Endothelial cell of umbilical vein (primary cell): ENCODE measurements at regions not wholly inside any gene's neighbourhood (a gene's known extent, or its start where the extent isn't known, plus 50 kb on each side); places are given as distances from the start of the nearest gene placed in this dataset.

ENCODE experiments used
- BruUV-seq: library from RNA; stranded (reverse); fragments of 400-500 nt; replicated peaks from 2 replicates; lab custom pipeline; 2021; lab: Mats Ljungman, UMichigan
- CTCF ChIA-PET: fragments of 300-600, 350-600 bp; sonication (Branson Sonifier 250); formaldehyde crosslinking; loops from one replicate; lab custom pipeline; 2021; ENCODE audit warnings: antibody characterized with exemption, inconsistent platforms; lab: Charles Lee
- POLR2A ChIA-PET: fragments of 300-600, 350-600 bp; sonication (Branson Sonifier 250); formaldehyde crosslinking; loops from one replicate; lab custom pipeline; 2021; ENCODE audit warnings: antibody characterized with exemption, inconsistent platforms; lab: Charles Lee
- DNase-seq: peaks from one replicate; pipeline ENCODE4 v3.0.0-alpha.2; 2011; ENCODE audit warnings: low read depth, low spot score
- FAIRE-seq: peaks from 2 replicates; lab custom pipeline; 2011; peaks lifted over from hg19 to GRCh38; lab: Jason Lieb, UNC
- H2AFZ ChIP-seq: 2 replicates; pipeline ENCODE4 v1.6.0; 2012; ENCODE audit warnings: low read depth, low read length, control low read depth, inconsistent platforms
- H3K27ac ChIP-seq: 2 replicates; pipeline ENCODE4 v1.5.1; 2011; ENCODE audit warnings: low read depth, mild to moderate bottlenecking, control low read depth, low read length, moderate library complexity; ENCODE audit not compliant: insufficient read depth
- H3K27me3 ChIP-seq, 2 experiments: 2 replicates each; pipeline versions ENCODE4 v1.6.0 to v1.6.1; 2011; ENCODE audit warnings: low read length in 2 of 2, mixed read lengths in 1 of 2; ENCODE audit not compliant: control insufficient read depth in 2 of 2, insufficient read depth in 2 of 2
- H3K36me3 ChIP-seq, 2 experiments: 2 replicates in 1 of 2; 3 replicates in 1 of 2; pipeline ENCODE4 v1.5.1; 2011; ENCODE audit warnings: low read length in 2 of 2, mild to moderate bottlenecking in 1 of 2, moderate library complexity in 1 of 2; ENCODE audit not compliant: control insufficient read depth in 2 of 2, insufficient read depth in 2 of 2; ENCODE audit errors: extremely low read depth in 1 of 2
- H3K4me1 ChIP-seq: 3 replicates; pipeline ENCODE4 v1.5.1; 2011; ENCODE audit warnings: mild to moderate bottlenecking, low read length; ENCODE audit not compliant: control insufficient read depth, insufficient read depth; ENCODE audit errors: extremely low read depth
- H3K4me2 ChIP-seq: 2 replicates; pipeline ENCODE4 v1.6.1; 2011; ENCODE audit warnings: low read length, control low read depth, mixed read lengths; ENCODE audit not compliant: insufficient read depth
- H3K4me3 ChIP-seq, 3 experiments: fragments of 200-600 bp in 1 of 3; sonication (generic), shearing (Covaris generic) in 1 of 3; replicated peaks in 1 of 3; 2 replicates each; pipeline ENCODE4 v1.5.1; 2011 to 2016; ENCODE audit warnings: control low read depth in 3 of 3, low read length in 3 of 3, mild to moderate bottlenecking in 2 of 3, inconsistent platforms in 1 of 3, low read depth in 1 of 3, moderate library complexity in 1 of 3; ENCODE audit not compliant: insufficient read depth in 1 of 3
- H3K79me2 ChIP-seq: 2 replicates; pipeline ENCODE4 v1.6.0; 2012; ENCODE audit warnings: low read length, inconsistent platforms; ENCODE audit not compliant: control insufficient read depth, insufficient read depth
- H3K9ac ChIP-seq: replicated peaks from 2 replicates; pipeline ENCODE3; 2011; ENCODE audit warnings: low read length, control low read depth; ENCODE audit not compliant: insufficient read depth; ENCODE audit errors: extremely low read depth
- H3K9me1 ChIP-seq: replicated peaks from 3 replicates; pipeline ENCODE4 v1.6.0; 2011; ENCODE audit warnings: mild to moderate bottlenecking, low read length; ENCODE audit not compliant: control insufficient read depth, insufficient read depth; ENCODE audit errors: extremely low read depth
- H3K9me3 ChIP-seq: replicated peaks from 2 replicates; pipeline ENCODE4 v1.5.1; 2012; ENCODE audit warnings: low read length, inconsistent platforms; ENCODE audit not compliant: control insufficient read depth, insufficient read depth
- H4K20me1 ChIP-seq: replicated peaks from 2 replicates; pipeline ENCODE3; 2011; ENCODE audit warnings: mild to moderate bottlenecking, low read length; ENCODE audit not compliant: control insufficient read depth, insufficient read depth; ENCODE audit errors: extremely low read depth
- EZH2 ChIP-seq: IDR thresholded peaks from 2 replicates; pipeline ENCODE4 v1.6.1; 2012; ENCODE audit warnings: borderline replicate concordance, low read depth, mild to moderate bottlenecking, moderate library complexity, low read length, inconsistent platforms; ENCODE audit not compliant: severe bottlenecking
- FOS ChIP-seq: IDR thresholded peaks from 2 replicates; pipeline ENCODE4 v1.6.1; 2011; ENCODE audit warnings: mild to moderate bottlenecking, low read length, moderate library complexity, borderline replicate concordance; ENCODE audit not compliant: insufficient read depth
- GATA2 ChIP-seq: IDR thresholded peaks from 2 replicates; pipeline ENCODE4 v1.7.0; 2011; ENCODE audit warnings: low read depth, mild to moderate bottlenecking, moderate library complexity, mixed read lengths, low read length; ENCODE audit not compliant: insufficient read length, insufficient read depth
- JUN ChIP-seq: IDR thresholded peaks from 2 replicates; pipeline ENCODE4 v1.6.1; 2011; ENCODE audit warnings: borderline replicate concordance, low read depth; ENCODE audit not compliant: insufficient read length, insufficient read depth
- MYC ChIP-seq: IDR thresholded peaks from one replicate; pipeline ENCODE4 v1.6.1; 2011; ENCODE audit warnings: mild to moderate bottlenecking, low read depth, low read length
- POLR2A ChIP-seq: IDR thresholded peaks from 2 replicates; pipeline ENCODE4 v1.6.1; 2012; ENCODE audit warnings: low read depth, mild to moderate bottlenecking, control low read depth, low read length
- POLR2AphosphoS5 ChIP-seq: IDR thresholded peaks from 2 replicates; pipeline ENCODE4 v1.6.1; 2012; ENCODE audit warnings: low read depth, mild to moderate bottlenecking, control low read depth, low read length, moderate library complexity; ENCODE audit not compliant: insufficient read depth
- dilution Hi-C: fragments of 300-500 bp; cut with MboI; formaldehyde crosslinking; loops from one replicate; pipeline ENCODE4 v1.15.0; 2019; ENCODE audit warnings: low sequenced_read_pairs; ENCODE audit not compliant: extremely low pct_ligation_motif_present
- intact Hi-C: fragments of 100-400 bp; cut with micrococcal nuclease; formaldehyde crosslinking; loops from one replicate; pipeline ENCODE4 v1.10.0; 2022
- TF ChIP-seq, protein P1 (sequence below), 2 donors: IDR thresholded peaks; 1 replicate in 1 of 2; 2 replicates in 1 of 2; pipeline ENCODE4 v1.5.1; 2011; ENCODE audit warnings: low read length in 2 of 2, mild to moderate bottlenecking in 2 of 2, moderate library complexity in 2 of 2, control low read depth in 1 of 2, inconsistent platforms in 1 of 2, low read depth in 1 of 2; ENCODE audit not compliant: insufficient read depth in 1 of 2; ENCODE audit errors: extremely low read depth in 1 of 2
- TF ChIP-seq, protein P2 (sequence below): IDR thresholded peaks from 2 replicates; pipeline ENCODE4 v1.6.1; 2011; ENCODE audit not compliant: insufficient read depth, insufficient read length

DNA sequence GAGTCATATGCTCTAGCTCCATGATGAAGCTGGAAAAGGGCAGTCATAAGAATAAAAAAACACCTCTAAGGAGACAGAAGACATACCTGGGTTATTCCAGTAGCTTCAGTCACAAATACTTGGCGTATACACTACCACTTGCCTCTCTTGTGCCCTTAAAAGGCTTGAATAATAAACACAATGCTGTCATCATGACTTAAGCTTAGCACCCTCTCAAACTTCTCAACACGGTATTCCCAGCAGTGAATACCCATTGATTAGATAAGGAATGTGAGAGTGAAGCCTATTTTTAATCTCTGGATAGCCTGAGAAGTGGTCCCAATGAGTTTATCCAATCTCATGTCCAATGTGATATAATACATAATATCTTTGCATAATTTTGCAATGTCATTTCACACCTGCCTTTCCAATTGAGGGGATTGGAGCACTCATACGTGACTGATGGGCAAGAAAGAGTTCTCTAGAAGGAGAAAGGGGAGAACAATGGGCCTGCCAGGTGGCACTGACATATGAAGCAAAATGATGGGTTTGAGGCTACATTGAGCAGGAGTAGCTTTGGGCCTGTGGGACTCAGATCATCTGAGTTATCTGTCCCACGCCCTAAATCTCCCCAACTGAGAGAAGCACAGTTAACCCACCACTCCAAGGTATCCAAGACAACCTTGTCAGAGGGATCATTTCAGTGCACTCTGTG, 298.6 kb upstream of the DAB1 start:
- FAIRE-seq (no peak), DNase-seq (no peak)
- Histone ChIP-seq H3K9me3 (no peaks in the 10 kb centered on the region), H3K27ac (no peak overlapping the region), H3K36me3 (no peaks in the 10 kb centered on the region), H4K20me1 (no peaks in the 10 kb centered on the region), H3K9me1 (no peaks in the 10 kb centered on the region), H3K9ac (no peak overlapping the region), H3K4me2 (no peak overlapping the region), H2AFZ (no peak overlapping the region), H3K4me3 (no peak overlapping the region), H3K79me2 (no peaks in the 10 kb centered on the region), H3K27me3 (no peaks in the 10 kb centered on the region), H3K4me1 (no peaks in the 10 kb centered on the region)
- dilution Hi-C loops (no loop called here), intact Hi-C loops (no loop called here)
- no peak for TF ChIP-seq EZH2
- CTCF ChIA-PET: no interaction called here
- BruUV-seq: no TSS peak
- POLR2A ChIA-PET: no interaction called here

DNA sequence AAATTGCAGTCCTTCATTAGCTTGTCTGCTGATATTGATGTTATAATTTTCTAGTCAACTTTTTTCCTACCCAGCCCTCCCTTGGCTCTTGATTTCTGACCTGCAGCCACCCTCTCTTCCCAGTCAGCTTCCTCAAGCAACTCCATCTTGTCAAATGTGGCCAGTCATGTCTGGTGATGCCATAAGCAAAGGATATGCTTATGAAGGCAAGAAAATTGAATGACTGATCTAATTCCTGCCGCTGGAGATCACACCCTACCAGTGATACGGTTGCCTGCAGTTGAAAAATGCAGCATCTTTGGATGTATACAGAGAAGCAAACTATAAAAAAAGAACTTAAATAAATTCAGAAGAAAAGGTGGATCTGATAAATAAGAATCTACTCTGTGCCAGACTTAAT, 297.1 kb upstream of the DAB1 start:
- CTCF ChIA-PET: no interaction called here
- TF ChIP-seq POLR2A (no peak), MYC (no peak), FOS (no peak), POLR2AphosphoS5 (no peak), JUN (no peak), GATA2 (no peak), EZH2 (no peak)
- TF ChIP-seq, protein P1, sequence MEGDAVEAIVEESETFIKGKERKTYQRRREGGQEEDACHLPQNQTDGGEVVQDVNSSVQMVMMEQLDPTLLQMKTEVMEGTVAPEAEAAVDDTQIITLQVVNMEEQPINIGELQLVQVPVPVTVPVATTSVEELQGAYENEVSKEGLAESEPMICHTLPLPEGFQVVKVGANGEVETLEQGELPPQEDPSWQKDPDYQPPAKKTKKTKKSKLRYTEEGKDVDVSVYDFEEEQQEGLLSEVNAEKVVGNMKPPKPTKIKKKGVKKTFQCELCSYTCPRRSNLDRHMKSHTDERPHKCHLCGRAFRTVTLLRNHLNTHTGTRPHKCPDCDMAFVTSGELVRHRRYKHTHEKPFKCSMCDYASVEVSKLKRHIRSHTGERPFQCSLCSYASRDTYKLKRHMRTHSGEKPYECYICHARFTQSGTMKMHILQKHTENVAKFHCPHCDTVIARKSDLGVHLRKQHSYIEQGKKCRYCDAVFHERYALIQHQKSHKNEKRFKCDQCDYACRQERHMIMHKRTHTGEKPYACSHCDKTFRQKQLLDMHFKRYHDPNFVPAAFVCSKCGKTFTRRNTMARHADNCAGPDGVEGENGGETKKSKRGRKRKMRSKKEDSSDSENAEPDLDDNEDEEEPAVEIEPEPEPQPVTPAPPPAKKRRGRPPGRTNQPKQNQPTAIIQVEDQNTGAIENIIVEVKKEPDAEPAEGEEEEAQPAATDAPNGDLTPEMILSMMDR (IDR thresholded peaks at IDR 0.05; ENCODE audit: extremely low read depth in 1 of 2, insufficient read depth in 1 of 2, low read depth in 1 of 2, low read length in 2 of 2): no peak
- TF ChIP-seq, protein P2, sequence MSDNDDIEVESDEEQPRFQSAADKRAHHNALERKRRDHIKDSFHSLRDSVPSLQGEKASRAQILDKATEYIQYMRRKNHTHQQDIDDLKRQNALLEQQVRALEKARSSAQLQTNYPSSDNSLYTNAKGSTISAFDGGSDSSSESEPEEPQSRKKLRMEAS: no peak

More for the DNA sequence above, 297.1 kb upstream of the DAB1 start:
- Histone ChIP-seq H2AFZ (no peak overlapping the region), H3K9me3 (no peaks in the 10 kb centered on the region), H3K27ac (no peak overlapping the region), H3K4me1 (no peaks in the 10 kb centered on the region), H3K9ac (no peak overlapping the region), H3K27me3 (no peaks in the 10 kb centered on the region), H4K20me1 (no peaks in the 10 kb centered on the region), H3K4me3 (no peak overlapping the region), H3K4me2 (no peak overlapping the region), H3K79me2 (no peaks in the 10 kb centered on the region), H3K9me1 (no peaks in the 10 kb centered on the region), H3K36me3 (no peaks in the 10 kb centered on the region)
- intact Hi-C loops (no loop called here), dilution Hi-C loops (no loop called here)
- FAIRE-seq (no peak), DNase-seq (no peak)
- POLR2A ChIA-PET: no interaction called here
- no TSS peak for BruUV-seq
